NCI-H526 (cell line): ENCODE measurements at regions not wholly inside any gene's neighbourhood (a gene's known extent, or its start where the extent isn't known, plus 50 kb on each side); places are given as distances from the start of the nearest gene placed in this dataset.
"Not testable (repeated sequence)": the region's sequence is repeated elsewhere in the genome, so short reads cannot be mapped to it uniquely, and the experiment has no call there.

ENCODE experiments used
- DNase-seq, 2 experiments: peaks; one replicate each; lab custom pipeline; 2025; lab: John Stamatoyannopoulos, UW

- DNase-seq, result no peak
These were observed 51.2 kb upstream of the LBX1 start for GRCh38 chr10:101280511-101280910.

- DNase-seq, result not testable (repeated sequence)
These were observed 51.7 kb upstream of the LBX1 start for GRCh38 chr10:101280921-101281320.

DNA sequence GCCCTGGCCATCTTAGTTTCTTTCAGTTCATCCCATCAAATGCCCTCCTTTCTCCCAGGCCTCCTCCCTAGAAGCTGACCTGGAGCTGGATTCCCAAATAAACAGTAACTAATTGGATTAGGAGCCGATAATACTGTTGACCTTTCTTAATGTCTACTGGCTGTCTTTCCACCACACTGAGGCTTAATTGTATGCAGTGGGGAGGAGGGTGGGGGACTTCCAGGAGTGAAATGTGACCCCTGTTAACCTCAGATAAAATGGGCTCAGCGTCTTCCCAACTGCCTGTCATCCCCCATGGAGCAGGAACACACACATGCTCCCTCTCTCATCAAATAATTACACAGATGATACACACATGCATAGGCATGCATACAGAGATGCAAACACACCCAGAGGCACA lies 53.7 kb upstream of the LBX1 start:
- DNase-seq, result no peak

GRCh38 chr10:101283762-101284100 lies 54.5 kb upstream of the LBX1 start:
- no peak for DNase-seq

DNA sequence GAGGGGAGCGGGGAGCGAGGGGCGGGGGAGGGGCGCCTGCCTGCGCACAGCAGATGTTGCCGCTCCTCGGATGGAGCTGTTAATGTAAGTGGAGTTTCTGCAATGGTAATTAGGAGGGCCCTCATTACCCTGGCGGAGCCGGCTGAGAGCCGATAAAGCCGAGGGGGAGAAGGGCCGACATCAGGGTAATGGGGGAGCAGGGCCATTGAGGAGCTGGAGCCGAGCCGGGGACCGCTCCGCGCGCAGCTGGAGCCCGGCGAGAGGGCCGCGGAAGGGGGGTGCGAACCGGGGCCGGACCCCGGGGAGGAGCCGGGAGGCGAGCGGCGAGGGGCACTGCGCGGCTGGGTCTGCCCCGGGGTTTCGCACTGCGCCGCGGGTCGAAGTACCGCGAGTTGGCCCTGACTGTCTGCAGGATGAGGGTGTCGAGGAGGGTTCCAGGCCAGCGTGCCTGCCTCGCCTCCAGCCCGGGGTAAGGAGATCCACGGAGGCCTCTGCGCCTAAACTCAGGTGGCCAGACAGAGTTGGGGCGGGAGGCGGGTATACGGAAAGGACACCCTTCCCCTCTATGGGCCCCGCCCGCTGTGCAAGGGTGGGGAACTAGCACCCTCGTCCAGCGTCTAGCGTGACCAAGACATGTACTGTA lies 55.0 kb upstream of the LBX1 start:
- no peak for DNase-seq

- DNase-seq, result no peak
These were observed 55.6 kb upstream of the LBX1 start for GRCh38 chr10:101284744-101285463.

- DNase-seq, result peak in 1 of 2 experiments; percentile 38
These were observed 56.3 kb upstream of the LBX1 start for GRCh38 chr10:101285519-101286070.

DNA sequence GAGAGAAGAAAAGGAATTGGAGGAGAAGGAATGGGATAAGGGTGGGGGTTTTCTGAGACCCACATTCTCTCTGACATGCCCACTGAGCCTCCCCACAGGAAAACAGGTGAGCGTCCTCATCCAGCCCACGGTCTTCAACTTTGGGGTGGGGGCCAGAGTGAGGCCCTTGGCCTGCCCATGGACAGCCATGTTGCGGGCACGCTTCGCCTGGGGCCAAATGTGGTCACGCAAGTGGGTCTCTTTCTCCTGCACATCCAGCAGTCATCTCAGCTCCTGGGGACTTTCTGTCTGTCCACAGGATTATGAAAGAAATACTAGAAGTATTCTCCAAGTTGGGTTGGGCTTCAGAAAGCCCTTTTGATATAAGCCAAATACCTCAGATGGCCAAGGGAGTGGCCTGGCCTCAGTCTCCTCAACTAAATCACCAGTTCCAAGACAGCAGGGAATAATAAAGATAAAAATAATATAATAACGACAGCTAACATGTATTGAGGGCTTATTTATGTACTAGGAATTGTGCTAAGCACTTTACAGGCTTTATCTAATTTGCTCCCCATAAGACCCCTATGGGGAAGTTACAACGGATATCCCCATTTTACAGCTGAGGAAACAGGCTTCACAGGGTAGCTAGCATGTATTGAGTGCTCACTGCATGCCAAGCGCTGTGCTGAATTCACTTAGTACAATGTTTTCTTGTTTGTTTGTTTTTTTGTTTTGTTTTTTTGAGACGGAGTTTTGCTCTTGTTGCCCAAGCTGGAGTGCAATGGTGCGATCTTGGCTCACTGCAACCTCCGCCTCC lies 57.2 kb upstream of the LBX1 start:
- DNase-seq, result no peak

- no peak for DNase-seq
These were observed 58.1 kb upstream of the LBX1 start for GRCh38 chr10:101287183-101287996.

DNA sequence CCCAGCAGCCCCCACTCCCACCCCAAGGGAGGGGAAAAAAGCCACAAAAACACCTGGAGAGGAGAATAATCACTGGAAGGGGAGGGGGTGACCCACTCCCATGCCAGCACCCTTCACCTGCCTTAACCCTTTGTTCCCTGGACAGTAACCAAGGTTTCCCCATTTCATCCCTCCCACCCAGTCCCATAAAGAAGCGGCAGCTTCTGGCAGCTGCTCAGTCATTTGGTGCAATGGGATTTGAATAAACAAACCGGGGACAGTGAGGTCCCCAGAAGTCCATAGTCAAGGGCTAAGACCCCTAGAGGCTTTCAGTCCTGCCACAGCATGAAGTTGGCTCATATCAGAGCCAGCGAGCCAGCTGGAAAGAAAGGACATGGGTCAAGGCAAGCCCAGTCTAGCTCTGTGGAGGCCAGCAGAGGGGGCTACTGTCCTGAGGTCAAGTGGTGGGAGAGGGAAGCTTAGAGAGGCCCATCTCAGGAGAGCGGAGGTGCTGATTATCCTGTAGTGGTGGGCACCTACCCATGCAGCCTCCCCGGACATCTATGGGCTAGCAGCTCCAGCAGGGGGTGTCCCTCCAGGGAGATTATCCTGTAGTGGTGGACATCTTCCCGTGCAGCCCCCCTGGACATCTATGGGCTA lies 58.9 kb upstream of the LBX1 start:
- peak in 1 of 2 experiments; percentile 35 for DNase-seq

GRCh38 chr10:101289541-101289940 lies 60.3 kb upstream of the LBX1 start:
- DNase-seq, result no peak

GRCh38 chr10:101290431-101290830 lies 61.2 kb upstream of the LBX1 start:
- DNase-seq, result no peak

- DNase-seq, result no peak
These were observed 61.6 kb upstream of the LBX1 start for GRCh38 chr10:101290881-101291280.

GRCh38 chr10:101291331-101292193 lies 62.3 kb upstream of the LBX1 start:
- peak in 1 of 2 experiments; percentile 77 for DNase-seq

DNA sequence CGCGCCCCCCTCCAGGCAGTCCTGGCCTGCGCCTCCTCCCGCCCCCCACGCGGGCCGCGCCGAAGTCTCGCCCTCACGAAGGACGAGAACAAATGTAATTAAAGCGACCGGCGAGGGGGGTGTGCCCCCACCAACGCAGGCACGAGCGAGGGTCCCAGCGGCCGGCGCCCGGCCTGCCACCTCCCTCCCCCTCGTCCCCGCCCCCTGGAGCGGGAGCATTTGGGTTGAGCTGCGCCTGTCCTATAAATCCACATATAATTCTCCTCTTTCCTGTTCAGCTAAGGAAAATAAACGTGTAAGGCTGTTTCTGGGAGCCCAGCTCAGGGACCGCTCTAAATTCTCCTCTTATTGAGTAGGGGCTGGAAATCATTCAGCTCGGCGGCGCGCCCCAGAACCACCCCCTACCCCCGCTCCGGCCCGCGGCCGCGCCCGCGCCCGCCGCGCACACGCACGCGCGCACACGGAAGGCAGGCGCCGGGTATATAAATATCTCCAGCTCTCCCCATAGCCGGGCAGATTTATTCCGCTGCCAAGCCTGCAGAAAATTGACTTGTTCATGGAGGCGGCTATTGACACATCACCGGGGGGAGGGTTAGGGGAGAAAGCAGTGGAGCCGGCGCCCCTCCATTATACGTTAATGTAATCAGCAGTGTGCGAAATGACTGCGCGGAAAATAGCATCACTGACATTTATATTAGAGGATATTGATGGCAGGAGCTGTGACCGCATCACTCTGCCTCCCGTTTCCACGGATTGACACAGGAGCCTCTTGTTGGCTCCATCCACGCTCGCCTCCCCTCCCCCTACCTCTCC lies 61.6 kb upstream of the BTRC start:
- peak in 1 of 2 experiments; percentile 68 for DNase-seq

GRCh38 chr10:101293007-101293723 lies 60.8 kb upstream of the BTRC start:
- DNase-seq, result peak in 1 of 2 experiments; percentile 32

- DNase-seq, result no peak
These were observed 59.9 kb upstream of the BTRC start for GRCh38 chr10:101294109-101294508.

- DNase-seq, result no peak
These were observed 58.7 kb upstream of the BTRC start for GRCh38 chr10:101295261-101295660.
